Activated effector memory CD4-positive, alpha-beta T cell treated with anti-CD3 and anti-CD28 coated beads, Interleukin-2, amount 50 U/mL, for 16 hours (primary cell): ENCODE measurements at regions not wholly inside any gene's neighbourhood (a gene's known extent, or its start where the extent isn't known, plus 50 kb on each side); places are given as distances from the start of the nearest gene placed in this dataset.

Experiments
- DNase-seq: peaks from one replicate; pipeline ENCODE4 v3.0.0-alpha.2; 2020

DNA sequence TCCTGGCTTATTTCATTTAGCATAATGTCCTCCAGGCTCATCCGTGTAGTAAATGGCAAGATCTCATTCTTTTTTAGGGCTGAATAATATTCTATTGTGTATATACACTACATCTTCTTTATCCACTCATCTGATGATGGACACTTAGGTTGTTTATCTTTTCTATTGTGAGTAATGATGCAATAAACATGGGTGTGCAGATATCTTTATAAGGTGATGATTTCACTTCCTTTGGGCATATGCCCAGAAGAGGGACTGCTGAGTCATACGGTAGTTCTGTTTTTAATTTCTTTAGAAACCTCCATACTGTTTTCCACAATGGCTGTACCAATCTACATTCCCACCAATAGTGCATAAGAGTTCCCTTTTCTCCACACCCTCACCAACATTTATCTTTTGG lies 317.6 kb upstream of the CNKSR2 start:
- DNase-seq, result no peak

DNA sequence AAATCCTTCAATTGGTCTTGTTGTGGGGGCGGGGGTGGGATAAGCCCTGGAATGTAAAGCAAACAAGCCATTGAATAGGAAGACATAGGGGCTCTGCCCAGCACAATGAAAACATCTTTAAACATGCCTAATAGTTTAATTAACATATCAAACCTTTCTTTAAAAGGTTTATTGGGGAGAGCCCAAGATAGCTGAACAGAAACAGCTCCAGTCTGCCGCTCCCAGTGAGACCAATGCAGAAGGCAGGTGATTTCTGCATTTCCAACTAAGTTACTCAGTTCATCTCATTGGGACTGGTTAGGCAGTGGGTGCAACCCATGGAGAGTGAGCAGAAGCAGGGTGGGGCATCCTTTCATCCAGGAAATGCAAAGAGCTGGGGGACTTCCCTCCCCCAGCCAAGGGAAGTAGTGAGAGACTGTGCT lies 327.2 kb upstream of the CNKSR2 start:
- no peak for DNase-seq

DNA sequence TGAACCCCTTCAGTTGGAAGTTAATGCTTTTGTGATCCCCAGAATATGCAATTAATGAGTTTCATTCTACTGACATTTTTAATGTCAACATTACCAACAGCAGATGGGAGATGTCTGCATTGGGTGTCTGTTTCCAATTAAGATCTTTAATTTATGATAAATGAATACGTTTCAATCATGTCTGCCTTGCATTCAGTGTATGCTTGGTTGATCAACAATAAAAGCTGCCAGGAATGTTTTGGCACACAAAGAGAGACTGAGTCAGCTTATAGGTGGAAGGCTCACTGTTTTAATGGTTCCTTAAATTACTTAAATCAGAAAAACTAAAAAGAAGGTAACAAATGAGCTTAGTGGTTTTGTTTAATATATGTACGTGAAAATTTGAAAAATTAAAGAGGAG lies 359.9 kb upstream of the CNKSR2 start:
- no peak for DNase-seq

DNA sequence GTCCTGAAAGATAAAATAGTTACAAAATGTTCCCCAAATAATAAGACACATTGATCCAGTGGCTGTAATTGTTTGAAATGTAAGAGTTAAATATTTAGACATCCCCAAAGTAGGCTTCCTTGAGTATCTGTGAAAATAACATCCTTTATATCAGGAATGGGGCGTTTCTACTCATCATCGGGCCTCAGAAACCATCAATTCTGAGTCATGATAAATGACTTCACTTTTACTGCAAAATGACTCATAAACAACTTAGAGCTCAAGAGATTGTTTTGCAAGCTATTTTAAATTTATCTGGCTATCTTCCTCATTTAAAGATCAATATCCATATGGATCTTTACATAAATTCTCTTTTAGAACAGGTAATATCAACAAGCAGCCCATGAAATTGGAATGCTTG lies 369.4 kb upstream of the CNKSR2 start:
- no peak for DNase-seq

DNA sequence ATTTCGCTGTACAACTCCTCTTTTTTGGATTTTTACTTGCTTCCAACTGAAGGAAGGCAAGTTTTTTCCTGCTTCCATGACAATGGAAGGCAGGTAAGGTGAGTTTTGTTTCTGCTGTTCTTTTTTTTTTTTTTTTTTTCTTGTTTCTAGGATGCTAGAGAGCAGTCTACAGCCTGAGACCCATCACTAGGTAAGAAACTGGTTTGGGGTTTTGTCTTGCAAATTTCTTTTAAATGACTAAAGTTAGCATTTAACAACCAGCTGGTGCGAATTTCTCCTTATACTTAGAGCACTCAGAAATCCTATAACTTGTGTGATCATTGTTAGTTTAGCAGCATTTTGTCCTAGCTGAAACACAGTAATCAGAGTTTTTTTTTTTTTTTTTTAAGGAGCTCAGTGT lies 378.4 kb upstream of the CNKSR2 start:
- no peak for DNase-seq

DNA sequence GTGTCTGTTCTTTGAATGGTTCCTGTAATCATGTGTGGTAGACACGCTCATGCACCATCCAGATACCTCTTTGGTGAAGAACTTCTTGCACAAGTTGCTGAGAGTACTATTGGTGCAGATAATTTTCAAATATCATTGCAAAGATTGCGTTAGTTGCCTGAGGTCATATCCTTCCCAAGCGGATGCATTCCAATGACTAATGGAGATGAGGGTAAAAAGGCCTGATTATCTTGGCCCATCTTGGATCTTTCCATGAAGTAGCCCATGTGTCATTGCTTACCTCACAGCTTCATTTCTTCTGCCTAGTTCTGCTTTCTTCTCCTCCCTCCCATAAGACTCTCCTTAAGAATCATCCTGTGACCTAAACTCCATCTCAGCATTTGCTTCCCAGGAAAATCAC lies 384.9 kb upstream of the CNKSR2 start:
- DNase-seq, result no peak

DNA sequence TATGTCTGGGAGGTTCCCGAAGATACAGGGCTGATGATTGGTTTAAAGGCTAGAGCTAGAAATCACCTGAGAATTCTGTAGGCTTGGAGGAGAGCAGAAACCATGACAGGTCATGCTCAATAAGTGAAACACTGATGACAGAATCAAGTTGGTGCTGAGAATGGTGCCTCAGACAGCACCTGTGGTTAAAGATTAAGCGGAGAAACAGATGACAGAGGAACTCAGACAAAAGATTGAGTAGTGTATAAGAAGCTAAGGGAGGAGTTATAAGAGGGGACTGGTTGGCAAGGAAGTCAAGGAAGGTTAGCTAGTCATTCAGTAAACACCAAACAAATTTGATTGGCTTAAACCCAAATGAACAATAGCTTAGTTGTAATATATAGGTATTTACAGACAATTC lies 385.4 kb upstream of the CNKSR2 start:
- no peak for DNase-seq

DNA sequence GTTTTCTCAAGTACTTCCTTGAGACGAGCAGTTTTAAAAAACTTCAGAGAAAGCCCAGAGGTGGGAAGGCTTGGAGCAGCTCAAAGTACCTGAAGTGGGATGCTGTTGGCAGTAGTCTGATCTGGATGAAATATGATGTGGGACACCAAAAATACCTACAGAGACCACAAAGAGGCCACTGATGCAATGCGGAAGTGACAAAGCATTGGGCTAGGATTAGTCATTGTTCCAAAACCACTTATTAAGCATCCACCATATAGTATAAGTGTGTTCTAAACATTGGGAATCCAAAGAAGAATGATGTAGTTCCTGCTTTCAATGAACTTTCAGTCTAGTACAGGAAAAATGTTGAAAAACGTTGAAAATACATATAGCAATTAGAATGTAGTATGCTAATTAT lies 386.1 kb upstream of the CNKSR2 start:
- no peak for DNase-seq

DNA sequence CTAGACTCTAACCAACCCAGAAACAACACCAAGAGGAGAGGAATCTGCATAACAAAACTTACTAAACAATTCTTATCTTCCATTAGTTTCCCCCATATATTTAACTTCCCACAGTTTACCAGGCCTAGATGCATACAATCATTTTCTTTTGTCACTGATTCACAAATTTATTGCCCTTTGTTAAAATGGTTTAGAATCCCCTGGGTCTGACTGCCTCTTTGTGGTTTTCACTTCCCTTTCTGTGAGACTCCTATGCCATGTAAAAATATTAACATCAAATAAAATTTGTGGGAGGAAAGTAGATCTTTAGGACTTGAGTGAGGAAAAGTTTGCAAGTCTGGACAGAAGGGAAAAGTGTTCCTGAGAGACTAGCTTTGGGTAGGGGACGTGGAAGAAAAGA lies 393.8 kb upstream of the CNKSR2 start:
- no peak for DNase-seq

DNA sequence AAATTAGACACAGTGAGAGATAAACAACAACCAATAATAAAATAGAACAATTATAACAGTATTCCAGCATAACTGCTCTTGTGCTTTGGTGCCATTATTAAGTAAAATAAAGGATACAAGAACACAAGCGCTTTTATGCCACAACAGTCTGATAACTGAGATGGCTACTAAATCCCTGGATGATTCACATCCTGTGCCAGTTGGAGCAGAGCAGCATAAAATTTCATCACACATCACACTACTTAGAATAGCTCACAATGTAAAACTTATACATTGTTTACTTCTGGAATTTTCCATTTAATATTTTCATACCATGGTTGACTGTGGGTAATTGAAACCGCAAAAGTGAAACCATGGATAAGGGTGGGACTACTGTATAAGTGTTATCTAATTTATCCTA lies 399.9 kb upstream of the CNKSR2 start:
- no peak for DNase-seq

DNA sequence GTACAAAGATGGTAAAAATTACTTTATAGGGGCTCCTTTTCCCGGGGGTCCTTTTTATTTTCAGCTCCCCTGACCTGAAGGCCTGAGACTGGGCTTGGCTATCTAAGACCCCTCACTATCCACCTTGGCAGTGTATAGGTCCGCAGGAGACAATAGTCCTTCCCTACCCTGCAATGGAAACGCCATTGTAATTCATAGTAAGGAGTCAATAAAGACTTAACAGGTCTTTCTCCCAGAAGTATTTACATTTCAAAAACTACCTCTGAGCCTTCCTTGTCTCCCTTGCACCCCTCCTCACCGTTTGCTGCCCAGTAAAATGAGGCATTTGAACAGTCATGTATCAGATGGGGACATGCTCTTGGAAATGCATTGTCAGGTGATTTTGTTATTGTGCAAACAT lies 401.2 kb upstream of the CNKSR2 start:
- DNase-seq, result no peak

DNA sequence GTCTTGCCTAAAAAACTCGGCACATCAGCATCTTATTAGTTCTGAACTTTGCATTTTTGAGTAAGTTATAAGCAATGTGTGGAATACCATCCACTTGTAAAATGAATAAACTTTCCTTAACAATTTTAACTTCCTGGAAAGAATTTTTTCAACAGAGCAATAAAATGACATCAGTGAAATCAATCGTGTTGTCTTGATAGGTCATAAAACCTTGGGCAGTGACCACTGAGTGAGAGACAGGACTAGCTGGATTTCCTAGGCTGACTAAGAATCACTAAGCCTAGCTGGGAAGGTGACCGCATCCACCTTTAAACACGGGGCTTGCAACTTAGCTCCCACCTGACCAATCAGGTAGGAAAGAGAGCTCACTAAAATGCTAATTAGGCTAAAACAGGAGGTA lies 403.0 kb upstream of the CNKSR2 start:
- no peak for DNase-seq

DNA sequence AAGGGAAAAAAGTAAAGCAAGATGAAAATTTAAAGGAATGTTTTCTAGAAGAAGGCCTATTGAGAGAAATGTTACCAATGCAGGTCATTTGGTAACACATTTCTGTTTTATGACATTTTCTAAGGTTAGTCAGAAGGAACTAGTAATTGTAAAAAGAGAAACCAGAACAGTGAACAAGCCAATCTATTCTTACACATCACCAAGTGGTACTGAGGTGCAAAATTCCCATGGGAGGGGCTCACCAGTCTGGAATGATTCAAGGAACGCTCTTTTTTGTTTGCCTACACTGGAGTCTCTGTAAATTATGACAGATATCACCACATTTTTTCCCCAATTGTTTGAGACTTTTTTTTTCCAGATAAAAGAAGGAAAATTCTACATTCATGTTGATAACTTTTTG lies 404.7 kb upstream of the CNKSR2 start:
- DNase-seq, result no peak

DNA sequence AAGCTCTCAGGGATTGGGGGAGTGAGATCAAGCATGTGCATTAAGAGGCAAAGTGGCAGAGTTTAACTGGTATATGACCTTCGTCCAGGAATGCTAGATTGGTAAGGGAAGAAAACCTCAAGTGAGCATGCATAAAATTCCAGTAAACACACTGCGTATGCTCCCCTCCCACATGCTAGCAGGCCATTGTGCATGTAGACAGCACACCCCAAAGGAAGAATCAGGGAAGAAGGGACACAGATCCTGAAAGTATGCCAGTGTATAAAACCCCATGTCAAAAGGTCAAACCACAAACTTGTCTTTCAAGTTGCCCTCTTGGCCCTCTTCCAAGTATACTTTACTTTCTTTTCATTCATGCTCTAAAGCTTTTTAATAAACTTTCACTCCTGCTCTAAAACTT lies 405.2 kb upstream of the CNKSR2 start:
- DNase-seq, result no peak

DNA sequence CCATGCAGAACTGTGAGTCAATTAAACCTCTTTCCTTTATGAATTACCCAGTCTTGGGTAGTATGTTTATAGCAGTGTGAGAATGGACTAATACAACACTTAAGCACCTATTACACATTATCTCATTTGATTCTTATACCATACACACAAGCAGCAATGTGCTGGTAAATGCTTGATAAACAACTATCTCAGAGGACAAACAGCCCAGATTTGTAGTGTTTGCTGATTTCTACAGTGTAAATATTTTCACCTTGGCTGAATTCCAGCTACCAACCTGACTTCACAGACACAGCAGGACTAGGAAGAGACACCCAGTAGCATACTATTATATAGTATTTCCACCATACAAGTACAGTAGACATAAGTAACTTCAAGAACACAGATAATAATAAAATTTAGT lies 406.5 kb upstream of the CNKSR2 start:
- DNase-seq, result no peak

DNA sequence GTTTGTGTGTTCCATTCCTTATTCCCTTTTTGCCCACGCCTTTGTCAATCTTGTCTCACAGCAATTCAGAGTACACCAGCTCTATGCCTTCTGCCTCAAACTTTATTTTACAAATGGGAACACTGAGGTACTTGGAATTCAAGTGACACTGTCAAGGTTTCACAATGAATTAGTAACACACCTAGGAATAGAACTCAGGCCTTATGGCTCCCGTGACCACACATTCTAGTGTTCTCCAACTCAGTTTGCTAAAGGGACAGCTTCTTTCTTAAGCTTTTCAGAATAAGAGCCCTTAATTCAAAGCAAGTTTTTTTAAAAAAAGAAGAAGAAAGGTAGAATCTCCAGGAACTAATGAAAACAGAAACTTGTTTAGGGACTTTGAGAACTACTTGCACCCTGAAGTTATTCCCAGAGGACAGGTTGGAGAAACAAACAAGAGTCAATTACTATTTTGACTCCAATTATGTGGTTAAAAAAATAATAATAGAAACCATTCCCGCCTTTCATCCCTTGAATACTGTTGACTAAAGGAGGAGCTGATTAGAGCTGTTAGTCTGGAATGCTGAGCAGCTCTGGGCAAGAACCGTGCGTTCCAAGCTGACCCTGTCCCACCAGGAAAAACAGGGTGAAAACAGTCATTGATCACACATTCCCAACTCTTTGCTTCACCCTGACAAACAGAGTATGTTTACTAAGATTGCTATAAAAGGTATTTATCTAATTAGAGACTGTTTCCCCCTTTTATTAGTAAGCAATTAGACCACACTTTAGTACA lies 408.8 kb upstream of the CNKSR2 start:
- DNase-seq, result no peak

DNA sequence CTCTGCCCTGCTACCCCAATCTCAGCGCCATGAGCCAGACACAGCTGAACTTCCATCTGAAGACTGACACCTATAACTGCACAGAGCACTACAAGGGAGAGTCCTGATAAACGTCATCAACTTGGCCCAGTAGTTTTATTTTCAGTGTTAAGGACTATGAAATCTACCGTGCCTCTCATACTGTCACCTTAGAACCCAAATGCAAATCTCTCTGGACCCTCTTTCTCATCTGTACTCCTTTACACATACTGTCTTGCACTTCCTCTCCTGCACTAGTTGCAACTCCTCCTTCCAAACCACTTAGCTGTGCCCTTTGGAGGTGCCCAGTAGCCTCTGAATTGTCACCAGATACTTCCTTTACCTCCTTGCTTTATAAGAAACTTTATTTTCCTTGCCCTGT lies 420.2 kb upstream of the CNKSR2 start:
- no peak for DNase-seq

DNA sequence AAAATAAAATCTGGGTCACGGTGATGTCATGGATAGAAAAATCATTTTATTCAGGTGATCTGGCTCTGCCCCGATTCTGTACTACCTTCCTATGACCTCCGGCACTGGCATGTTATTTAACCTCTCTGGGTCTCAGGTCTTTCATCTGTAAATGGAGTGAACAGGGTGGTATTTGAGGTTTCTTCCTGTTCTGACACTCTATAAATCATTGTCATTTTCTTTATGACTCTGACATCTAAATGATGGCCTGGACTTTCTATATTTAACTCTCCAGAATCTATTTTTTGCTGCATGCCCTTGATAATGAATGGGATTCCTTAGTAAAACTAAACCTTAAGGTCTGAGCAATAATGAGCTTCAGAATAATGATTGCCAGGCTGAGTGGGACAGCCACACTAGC lies 422.0 kb upstream of the CNKSR2 start:
- no peak for DNase-seq

DNA sequence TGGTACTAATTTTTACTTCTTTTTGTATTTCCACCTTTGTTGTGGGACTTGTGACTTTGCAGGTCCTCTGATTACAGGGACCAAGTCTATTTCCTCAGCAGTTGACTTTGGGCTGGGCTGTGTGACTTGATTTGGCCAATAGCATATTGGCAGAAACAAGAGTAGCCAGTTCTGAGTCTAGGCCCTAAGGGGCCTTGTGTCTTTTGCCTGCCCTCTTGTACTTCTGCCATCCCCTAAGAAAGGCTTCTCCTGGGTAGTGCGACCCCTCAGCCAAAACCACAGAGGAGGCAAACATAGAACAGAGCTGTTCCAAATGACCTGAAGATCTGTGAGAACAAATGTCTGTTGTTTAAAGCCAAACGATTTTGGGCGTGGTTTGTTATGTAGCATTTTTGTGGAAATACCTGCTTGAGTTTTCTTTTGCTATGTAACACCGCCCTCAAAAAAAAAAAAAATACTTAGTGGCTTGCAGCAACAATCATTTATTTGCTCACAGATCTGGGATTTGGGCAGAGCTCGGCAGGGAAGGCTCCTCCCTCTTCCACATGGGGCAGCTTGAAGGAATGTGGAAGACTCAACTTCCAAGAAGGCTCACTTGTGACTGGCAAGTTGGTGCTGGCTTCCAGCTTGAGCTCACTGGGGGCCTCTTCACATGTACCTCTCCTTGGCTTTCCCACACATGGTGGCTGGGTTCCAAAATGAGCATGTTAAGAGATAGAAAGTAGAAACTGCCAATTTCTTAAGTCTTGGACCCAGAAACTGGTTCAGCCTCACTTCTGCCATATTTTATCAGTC lies 423.0 kb upstream of the CNKSR2 start:
- DNase-seq, result no peak

DNA sequence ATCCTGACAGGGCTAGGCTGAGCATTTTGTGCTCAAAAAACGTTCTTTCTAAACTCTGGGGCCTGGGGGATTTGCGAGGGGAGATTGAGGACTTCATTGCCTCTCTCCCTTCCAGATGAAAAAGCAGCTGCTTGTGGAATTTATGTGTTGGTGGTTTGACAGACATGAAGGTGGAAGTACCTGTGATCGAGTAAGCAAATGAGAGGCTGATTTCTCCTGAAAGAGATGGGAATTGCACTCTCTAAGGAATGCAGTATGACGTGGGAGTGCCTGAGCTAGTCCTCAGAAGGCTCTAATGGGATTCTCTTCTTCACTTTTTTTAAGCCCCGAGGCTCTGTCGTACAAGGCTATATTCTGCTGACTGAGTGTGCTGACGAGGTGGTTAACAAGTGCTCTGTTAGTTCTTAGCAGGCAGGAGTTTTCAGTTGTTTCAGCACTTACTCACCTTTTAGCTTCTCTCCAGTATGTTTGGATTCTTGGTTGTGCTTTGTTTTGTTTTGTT lies 426.8 kb upstream of the CNKSR2 start:
- no peak for DNase-seq

DNA sequence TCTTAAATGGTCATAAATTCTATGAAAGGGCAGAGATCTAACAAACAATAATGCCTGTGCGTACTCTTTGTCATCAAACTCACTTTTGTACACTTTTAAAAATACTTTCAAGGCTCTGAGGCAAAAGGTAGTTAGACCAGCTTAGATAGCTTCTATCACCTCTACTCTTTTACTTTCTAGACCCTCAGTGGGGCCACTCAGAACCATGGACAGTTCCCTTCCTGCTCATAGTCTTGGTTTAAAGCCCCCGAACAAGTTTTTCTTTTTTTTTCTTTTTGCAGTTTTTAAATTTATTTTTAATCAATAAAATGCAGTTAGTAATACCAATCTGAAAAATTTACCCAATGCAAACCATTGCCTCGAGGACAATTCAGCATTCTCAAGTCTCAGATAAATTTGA lies 460.5 kb upstream of the CNKSR2 start:
- no peak for DNase-seq

DNA sequence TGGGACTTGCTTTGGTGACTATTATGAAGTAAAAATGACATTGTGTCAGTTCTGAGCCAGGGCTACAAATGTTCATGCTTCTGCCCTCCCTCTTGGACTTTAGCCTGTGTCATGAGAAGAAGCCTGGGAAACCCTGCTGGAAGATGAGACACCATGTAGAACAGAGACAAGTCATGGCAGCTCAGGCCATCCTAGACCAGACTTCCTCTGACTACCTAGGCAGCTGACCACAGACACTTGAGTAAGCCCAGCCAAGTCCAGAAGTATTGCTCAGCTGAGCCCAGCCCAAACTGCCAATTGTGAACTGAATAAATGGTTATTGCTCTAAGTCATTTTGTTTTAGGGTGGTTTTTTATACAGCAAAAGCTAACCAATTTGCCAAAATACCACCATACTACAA lies 467.6 kb upstream of the CNKSR2 start:
- no peak for DNase-seq

DNA sequence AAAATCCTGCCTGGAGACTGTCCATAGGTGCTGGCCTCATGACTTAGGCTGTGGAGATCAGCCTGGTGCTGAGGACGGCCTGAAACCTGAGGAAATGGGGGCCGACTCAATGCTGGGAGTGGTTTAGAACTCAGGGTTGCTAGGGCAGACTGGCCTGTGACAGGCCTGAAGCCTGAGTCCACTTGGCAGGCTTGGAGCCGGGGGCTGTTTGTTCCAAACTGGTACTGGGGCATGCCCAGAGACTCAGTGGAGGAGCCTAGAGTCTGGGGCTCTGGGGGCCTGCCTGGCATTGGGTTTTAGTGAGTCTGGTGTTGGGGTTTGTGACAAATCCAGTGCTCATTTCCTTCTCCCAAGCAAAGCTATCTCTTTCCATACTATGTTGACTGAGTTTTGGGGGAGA lies 489.7 kb upstream of the CNKSR2 start:
- no peak for DNase-seq

DNA sequence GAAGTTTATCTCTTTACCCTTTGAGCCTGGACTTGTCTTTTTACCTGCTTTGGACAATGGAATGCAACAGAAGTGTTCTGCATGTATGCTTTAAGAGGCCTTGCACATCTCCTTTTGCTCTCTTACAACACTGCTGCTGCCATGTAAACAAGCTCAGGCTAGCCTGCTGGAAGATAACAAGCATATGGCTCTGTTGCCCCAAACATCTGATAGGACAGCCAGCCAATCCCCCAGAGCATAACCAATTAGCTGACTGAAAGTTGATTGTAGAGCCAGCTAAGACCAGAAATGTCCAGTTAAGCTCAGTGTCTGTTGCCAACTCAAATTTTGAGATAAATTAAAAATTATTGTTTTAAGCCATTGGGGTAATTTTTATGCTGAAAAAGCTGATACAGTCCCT lies 510.6 kb upstream of the CNKSR2 start:
- DNase-seq, result no peak

DNA sequence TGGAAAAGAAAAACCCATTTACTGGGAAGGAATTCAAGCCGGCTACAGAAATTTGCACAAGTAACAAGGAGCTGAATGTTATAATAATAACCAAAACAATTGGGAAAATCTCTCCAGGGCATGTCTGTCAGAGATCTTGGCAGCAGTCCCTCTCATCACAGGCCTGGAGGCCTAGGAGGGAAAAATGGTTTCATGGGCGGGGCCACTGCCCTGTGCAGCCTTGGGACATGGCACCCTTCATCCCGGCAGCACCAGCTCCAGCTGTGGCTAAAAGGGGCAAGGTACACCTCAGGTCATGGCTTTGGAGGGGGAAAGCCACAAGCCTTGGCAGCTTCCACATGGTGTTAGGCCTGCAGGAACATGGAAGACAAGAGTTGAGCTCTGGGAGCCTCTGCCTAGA lies 513.1 kb upstream of the CNKSR2 start:
- DNase-seq, result no peak
